SKM-1 treated with dmso at 0.1 percent for 144 hours (cell line): ENCODE measurements at regions not wholly inside any gene's neighbourhood (a gene's known extent, or its start where the extent isn't known, plus 50 kb on each side); places are given as distances from the start of the nearest gene placed in this dataset.
"Not testable (repeated sequence)": the region's sequence is repeated elsewhere in the genome, so short reads cannot be mapped to it uniquely, and the experiment has no call there.

Experiments used
- DNase-seq: peaks from one replicate; lab custom pipeline; 2025; ENCODE audit not compliant: unreplicated experiment; lab: John Stamatoyannopoulos, UW

GRCh38 chr1:168457296-168457695 lies 86.5 kb downstream of the XCL2 start:
- not testable (repeated sequence) for DNase-seq

GRCh38 chr1:168455764-168456163 lies 88.0 kb downstream of the XCL2 start:
- DNase-seq: no peak

- no peak for DNase-seq
Observed at GRCh38 chr1:168454211-168454815, 89.5 kb downstream of the XCL2 start.

- DNase-seq: no peak
Observed at GRCh38 chr1:168453056-168453455, 90.7 kb downstream of the XCL2 start.

- DNase-seq: no peak
Observed at GRCh38 chr1:168452329-168452728, 91.5 kb downstream of the XCL2 start.

GRCh38 chr1:168447871-168448270 lies 95.9 kb downstream of the XCL2 start:
- no peak for DNase-seq

GRCh38 chr1:168446081-168446480 lies 97.7 kb downstream of the XCL2 start:
- DNase-seq: no peak

- DNase-seq: no peak
Observed at GRCh38 chr1:168443899-168444298, 99.9 kb downstream of the XCL2 start.

- DNase-seq: no peak
Observed at GRCh38 chr1:168443356-168443755, 100.4 kb downstream of the XCL2 start.

GRCh38 chr1:168442931-168443330 lies 100.9 kb downstream of the XCL2 start:
- no peak for DNase-seq

GRCh38 chr1:168441745-168442144 lies 102.1 kb downstream of the XCL2 start:
- DNase-seq: no peak

GRCh38 chr1:168439456-168440375 lies 104.1 kb downstream of the XCL2 start:
- peak; percentile 94 for DNase-seq

GRCh38 chr1:168438626-168439025 lies 105.2 kb downstream of the XCL2 start:
- no peak for DNase-seq

GRCh38 chr1:168437821-168438220 lies 106.0 kb downstream of the XCL2 start:
- no peak for DNase-seq

GRCh38 chr1:168435439-168435838 lies 108.4 kb downstream of the XCL2 start:
- no peak for DNase-seq

GRCh38 chr1:168433238-168433637 lies 110.6 kb downstream of the XCL2 start:
- no peak for DNase-seq

- DNase-seq: no peak
Observed at GRCh38 chr1:168431882-168432281, 111.9 kb downstream of the XCL2 start.

- no peak for DNase-seq
Observed at GRCh38 chr1:168430321-168430720, 113.5 kb downstream of the XCL2 start.

GRCh38 chr1:168428063-168428731 lies 115.6 kb downstream of the XCL2 start:
- DNase-seq: no peak

GRCh38 chr1:168427051-168427450 lies 116.7 kb downstream of the XCL2 start:
- DNase-seq: no peak

- no peak for DNase-seq
Observed at GRCh38 chr1:168424281-168424680, 119.5 kb downstream of the XCL2 start.
